Transverse colon (tissue), 4 donors: ENCODE measurements at regions not wholly inside any gene's neighbourhood (a gene's known extent, or its start where the extent isn't known, plus 50 kb on each side); places are given as distances from the start of the nearest gene placed in this dataset.

Experiments used
- DNase-seq: peaks from one replicate; pipeline ENCODE4 v3.0.0-alpha.2; 2019
- H3K27ac ChIP-seq, 4 donors: fragments of 200-600 bp; sonication (generic); 2 replicates each; pipeline ENCODE4 v1.5.1; 2016 to 2018; ENCODE audit warnings: inconsistent platforms in 4 of 4
- H3K27me3 ChIP-seq: fragments of 200-600 bp; sonication (generic); 2 replicates; pipeline ENCODE4 v1.5.1; 2017; ENCODE audit warnings: inconsistent platforms
- H3K36me3 ChIP-seq, 4 donors: fragments of 200-600 bp; sonication (generic); 2 replicates each; pipeline ENCODE4 v1.5.1; 2017 to 2019; ENCODE audit warnings: inconsistent platforms in 4 of 4
- H3K4me1 ChIP-seq, 4 donors: fragments of 200-600 bp; sonication (generic); 2 replicates each; pipeline ENCODE4 v1.5.1; 2017 to 2020; ENCODE audit warnings: inconsistent platforms in 4 of 4
- H3K4me3 ChIP-seq, 4 donors: fragments of 200-600 bp; sonication (generic); 1 replicate in 1 of 4; 2 replicates in 3 of 4; pipeline versions ENCODE4 v1.5.1 to v1.6.1; 2017 to 2019; ENCODE audit warnings: inconsistent platforms in 4 of 4
- H3K9me3 ChIP-seq, 2 donors: fragments of 200-600 bp; sonication (generic); 2 replicates each; pipeline ENCODE4 v1.5.1; 2017 to 2019; ENCODE audit warnings: inconsistent platforms in 2 of 2
- CTCF ChIP-seq, 5 experiments: fragments of 200-600 bp in 3 of 5; fragments of 450-650 bp in 2 of 5; sonication (generic) in 3 of 5; IDR thresholded peaks; 1 replicate in 2 of 5; 2 replicates in 3 of 5; pipeline ENCODE4 v1.5.1; 2016 to 2017; ENCODE audit warnings: antibody characterized with exemption in 5 of 5, inconsistent platforms in 3 of 5, mild to moderate bottlenecking in 2 of 5, moderate library complexity in 1 of 5
- EP300 ChIP-seq: sonication (generic); formaldehyde crosslinking; IDR thresholded peaks from one replicate; pipeline ENCODE4 v1.6.1; 2017; ENCODE audit warnings: antibody characterized with exemption, low read depth
- POLR2A ChIP-seq: fragments of 450-650 bp; IDR thresholded peaks from one replicate; pipeline ENCODE4 v1.6.1; 2016; ENCODE audit warnings: antibody characterized with exemption, mild to moderate bottlenecking, moderate library complexity
- POLR2AphosphoS5 ChIP-seq, 3 donors: sonication (generic); formaldehyde crosslinking; IDR thresholded peaks; one replicate each; pipeline ENCODE4 v1.6.1; 2016; ENCODE audit warnings: antibody characterized with exemption in 3 of 3
- WGBS, 2 donors: methylation state at CpG; one replicate each; pipeline ENCODE4 v1.1.5; 2018; ENCODE audit warnings: low coverage in 1 of 2; 5-methylcytosine and 5-hydroxymethylcytosine counted together
- in situ Hi-C, 4 donors: fragments of 200-750 bp; cut with MboI; loops; one replicate each; pipeline versions ENCODE4 v1.15.0 to v1.15.1; 2017; ENCODE audit warnings: low sequenced_read_pairs in 3 of 4, low pct_ligation_motif_present in 1 of 4, low pct_unique_long_range_greater_than_20kb in 1 of 4
- intact Hi-C: fragments of 100-400 bp; cut with DNase I; formaldehyde crosslinking; loops from one replicate; pipeline ENCODE4 v1.15.1; 2023; ENCODE audit warnings: low total_unique reads

- no peak for DNase-seq
- intact Hi-C loops (no loop called here), in situ Hi-C loops (no loop called here)
- no peak overlapping the region for H3K27ac ChIP-seq
- no peaks in the 10 kb centered on the region for H3K9me3 ChIP-seq
- TF ChIP-seq EP300 = no peak
- TF ChIP-seq CTCF (IDR thresholded peaks at IDR 0.05) = no peak
- TF ChIP-seq POLR2AphosphoS5 (IDR thresholded peaks at IDR 0.05) = no peak
- no peak for TF ChIP-seq POLR2A
- no peak overlapping the region for H3K4me3 ChIP-seq
- WGBS, 2 donors = 0 to 46% methylated on average over 2 to 6 of the region's 6 CpGs
- H3K36me3 ChIP-seq = no peaks in the 10 kb centered on the region
- H3K4me1 ChIP-seq = no peaks in the 10 kb centered on the region
- no peaks in the 10 kb centered on the region for H3K27me3 ChIP-seq
Measured at GRCh38 chr12:108430245-108430644, 84.8 kb upstream of the FICD start.

GRCh38 chr12:108425238-108425795, 86.2 kb upstream of the CMKLR1 start:
- Histone ChIP-seq H3K27ac (no peak overlapping the region), H3K4me3 (no peak overlapping the region), H3K4me1 (no peaks in the 10 kb centered on the region), H3K9me3 (no peaks in the 10 kb centered on the region), H3K36me3 (no peaks in the 10 kb centered on the region), H3K27me3 (no peaks in the 10 kb centered on the region)
- no peak for DNase-seq
- TF ChIP-seq POLR2AphosphoS5 (IDR thresholded peaks at IDR 0.05) (no peak), CTCF (IDR thresholded peaks at IDR 0.05) (no peak), POLR2A (no peak), EP300 (no peak)
- intact Hi-C loops (no loop called here), in situ Hi-C loops (no loop called here)

- TF ChIP-seq POLR2A (no peak), POLR2AphosphoS5 (IDR thresholded peaks at IDR 0.05) (no peak), CTCF (IDR thresholded peaks at IDR 0.05) (no peak), EP300 (no peak)
- WGBS, 2 donors = 73 to 76% methylated on average over 3 of the region's 3 CpGs
- Histone ChIP-seq H3K4me1 (no peaks in the 10 kb centered on the region), H3K27me3 (no peaks in the 10 kb centered on the region), H3K36me3 (no peaks in the 10 kb centered on the region), H3K9me3 (no peaks in the 10 kb centered on the region), H3K4me3 (no peak overlapping the region), H3K27ac (no peak overlapping the region)
- DNase-seq = no peak
- in situ Hi-C loops = no loop called here
- intact Hi-C loops = no loop called here
Measured at GRCh38 chr12:108424816-108425215, 85.7 kb upstream of the CMKLR1 start.

- Histone ChIP-seq H3K4me3 (no peak overlapping the region), H3K27me3 (no peaks in the 10 kb centered on the region), H3K36me3 (no peaks in the 10 kb centered on the region), H3K9me3 (no peaks in the 10 kb centered on the region), H3K27ac (no peak overlapping the region), H3K4me1 (no peaks in the 10 kb centered on the region)
- intact Hi-C loops = no loop called here
- TF ChIP-seq CTCF (IDR thresholded peaks at IDR 0.05) = no peak
- in situ Hi-C loops = no loop called here
- WGBS, 2 donors = 54 to 69% methylated on average over 4 of the region's 4 CpGs
- DNase-seq = no peak
Measured at GRCh38 chr12:108424026-108424425, 84.9 kb upstream of the CMKLR1 start.
